ENCODE measurements at regions not wholly inside any gene's neighbourhood (a gene's known extent, or its start where the extent isn't known, plus 50 kb on each side); places are given as distances from the start of the nearest gene placed in this dataset.
"Not testable (repeated sequence)": the region's sequence is repeated elsewhere in the genome, so short reads cannot be mapped to it uniquely, and the experiment has no call there.

DNA sequence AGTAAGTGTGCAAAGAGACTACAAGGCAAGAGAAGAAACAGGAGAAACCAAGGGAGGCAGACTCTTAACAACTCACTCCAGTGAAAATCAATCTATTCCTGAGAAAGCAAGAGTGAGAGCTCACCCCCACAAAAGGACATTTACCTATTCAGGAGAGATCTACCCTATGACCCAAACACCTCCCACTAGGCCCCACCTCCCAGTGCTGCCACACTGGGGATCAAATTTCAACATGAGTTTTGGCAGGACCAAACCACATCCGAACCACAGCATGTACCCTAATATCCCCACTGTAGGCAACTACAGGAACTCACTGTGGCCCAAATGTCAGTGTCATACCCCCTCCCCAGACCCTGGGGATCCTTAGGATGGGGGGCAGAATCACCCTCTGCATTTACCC, 526.2 kb upstream of the B3GAT1 start:
- no peak for TF ChIP-seq EZH2phosphoT487 (IDR thresholded peaks at IDR 0.05; ENCODE audit: borderline replicate concordance)
- no peak for TF ChIP-seq CTCF (conservative IDR thresholded peaks at IDR 0.05; ENCODE audit: low read length)

DNA sequence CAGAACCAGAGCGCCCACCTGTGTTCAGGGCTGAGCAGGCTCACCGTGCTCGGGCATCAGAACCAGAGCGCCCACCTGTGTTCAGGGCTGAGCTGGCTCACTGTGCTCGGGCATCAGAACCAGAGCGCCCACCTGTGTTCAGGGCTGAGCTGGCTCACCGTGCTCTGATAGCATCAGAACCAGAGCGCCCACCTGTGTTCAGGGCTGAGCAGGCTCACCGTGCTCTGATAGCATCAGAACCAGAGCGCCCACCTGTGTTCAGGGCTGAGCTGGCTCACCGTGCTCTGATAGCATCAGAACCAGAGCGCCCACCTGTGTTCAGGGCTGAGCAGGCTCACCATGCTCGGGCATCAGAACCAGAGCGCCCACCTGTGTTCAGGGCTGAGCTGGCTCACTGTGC, 525.2 kb upstream of the B3GAT1 start:
- not testable (repeated sequence) for H3K79me2 ChIP-seq (ENCODE audit: insufficient read depth, low read length); H3K9me3 ChIP-seq (ENCODE audit: insufficient read depth, low read depth, low read length); H4K20me1 ChIP-seq (ENCODE audit: insufficient read depth, low read length, poor library complexity, severe bottlenecking); H3K4me3 ChIP-seq (ENCODE audit: low read length, poor library complexity, severe bottlenecking); H3F3A ChIP-seq (ENCODE audit: low read depth); H3K4me1 ChIP-seq (ENCODE audit: insufficient read depth, low read length, poor library complexity, severe bottlenecking); H3K9me2 ChIP-seq (replicated peaks; ENCODE audit: low read depth, low read length); H3K4me2 ChIP-seq (ENCODE audit: low read depth, low read length, poor library complexity, severe bottlenecking); H3K36me3 ChIP-seq (ENCODE audit: insufficient read depth, low read length); H2AFZ ChIP-seq (ENCODE audit: low read length); H3K9ac ChIP-seq (ENCODE audit: low read depth, low read length, poor library complexity, severe bottlenecking); H3K27me3 ChIP-seq (ENCODE audit: insufficient read depth, low read length, poor library complexity, severe bottlenecking)

More for the DNA sequence above, 526.2 kb upstream of the B3GAT1 start:
- Histone ChIP-seq H3K27me3 (ENCODE audit: insufficient read depth, low read length, poor library complexity, severe bottlenecking) (no peaks in the 10 kb centered on the region), H3K9ac (ENCODE audit: low read depth, low read length, poor library complexity, severe bottlenecking) (no peak overlapping the region), H3K9me3 (ENCODE audit: insufficient read depth, low read depth, low read length) (peaks cover 6% of the 10 kb centered on the region; the same call in 1 of the 2 replicates), H3K4me1 (ENCODE audit: insufficient read depth, low read length, poor library complexity, severe bottlenecking) (no peaks in the 10 kb centered on the region), H3K36me3 (ENCODE audit: insufficient read depth, low read length) (no peaks in the 10 kb centered on the region), H2AFZ (ENCODE audit: low read length) (no peak overlapping the region), H3K9me2 (replicated peaks; ENCODE audit: low read depth, low read length) (no peaks in the 10 kb centered on the region), H3K4me3 (ENCODE audit: low read length, poor library complexity, severe bottlenecking) (no peak overlapping the region), H3K79me2 (ENCODE audit: insufficient read depth, low read length) (no peaks in the 10 kb centered on the region), H3K4me2 (ENCODE audit: low read depth, low read length, poor library complexity, severe bottlenecking) (no peak overlapping the region), H4K20me1 (ENCODE audit: insufficient read depth, low read length, poor library complexity, severe bottlenecking) (no peaks in the 10 kb centered on the region), H3F3A (ENCODE audit: low read depth) (no peaks in the 10 kb centered on the region)

DNA sequence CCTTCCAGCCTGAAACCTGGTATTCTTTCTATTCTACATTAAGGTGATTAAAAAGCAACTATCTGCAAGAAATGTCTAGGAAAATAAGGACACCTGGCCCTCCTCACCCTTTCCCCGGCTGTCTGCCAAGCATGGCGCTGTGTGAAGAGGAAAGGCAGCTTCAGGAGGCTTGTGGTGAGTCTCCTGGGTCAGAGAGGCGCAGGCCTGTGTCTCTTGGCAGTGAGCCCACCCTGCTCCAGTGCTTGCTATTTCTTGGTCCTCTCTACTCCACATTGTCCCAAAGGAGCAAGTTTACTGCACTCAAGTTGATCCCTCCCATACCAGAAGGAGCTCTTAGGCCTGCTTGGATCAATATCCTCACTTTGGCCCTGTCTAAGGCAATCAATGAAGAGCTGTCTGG, 520.7 kb upstream of the B3GAT1 start:
- no peaks in the 10 kb centered on the region for H3F3A ChIP-seq (ENCODE audit: low read depth)
- H3K9ac ChIP-seq (ENCODE audit: low read depth, low read length, poor library complexity, severe bottlenecking), result no peak overlapping the region
- no peak overlapping the region for H3K4me2 ChIP-seq (ENCODE audit: low read depth, low read length, poor library complexity, severe bottlenecking)
- TF ChIP-seq EZH2phosphoT487 (IDR thresholded peaks at IDR 0.05; ENCODE audit: borderline replicate concordance) (no peak), CTCF (conservative IDR thresholded peaks at IDR 0.05; ENCODE audit: low read length) (no peak)
- H3K4me3 ChIP-seq (ENCODE audit: low read length, poor library complexity, severe bottlenecking), result no peak overlapping the region
- no peak overlapping the region for H2AFZ ChIP-seq (ENCODE audit: low read length)
- no peaks in the 10 kb centered on the region for H4K20me1 ChIP-seq (ENCODE audit: insufficient read depth, low read length, poor library complexity, severe bottlenecking)
- no peaks in the 10 kb centered on the region for H3K36me3 ChIP-seq (ENCODE audit: insufficient read depth, low read length)
- no peaks in the 10 kb centered on the region for H3K9me2 ChIP-seq (replicated peaks; ENCODE audit: low read depth, low read length)
- no peaks in the 10 kb centered on the region for H3K79me2 ChIP-seq (ENCODE audit: insufficient read depth, low read length)
- no peaks in the 10 kb centered on the region for H3K27me3 ChIP-seq (ENCODE audit: insufficient read depth, low read length, poor library complexity, severe bottlenecking)
- H3K4me1 ChIP-seq (ENCODE audit: insufficient read depth, low read length, poor library complexity, severe bottlenecking), result no peaks in the 10 kb centered on the region
- peaks cover 20% of the 10 kb centered on the region for H3K9me3 ChIP-seq (ENCODE audit: insufficient read depth, low read depth, low read length)

GRCh38 chr11:134925432-134925831, 513.4 kb upstream of the B3GAT1 start:
- Histone ChIP-seq H3K9ac (ENCODE audit: low read depth, low read length, poor library complexity, severe bottlenecking) (no peak overlapping the region), H3K4me3 (ENCODE audit: low read length, poor library complexity, severe bottlenecking) (no peak overlapping the region), H3K4me2 (ENCODE audit: low read depth, low read length, poor library complexity, severe bottlenecking) (no peak overlapping the region), H3K36me3 (ENCODE audit: insufficient read depth, low read length) (no peaks in the 10 kb centered on the region), H3K79me2 (ENCODE audit: insufficient read depth, low read length) (no peaks in the 10 kb centered on the region), H2AFZ (ENCODE audit: low read length) (no peak overlapping the region), H3K9me3 (ENCODE audit: insufficient read depth, low read depth, low read length) (peaks cover 30% of the 10 kb centered on the region), H3K27me3 (ENCODE audit: insufficient read depth, low read length, poor library complexity, severe bottlenecking) (no peaks in the 10 kb centered on the region), H3K4me1 (ENCODE audit: insufficient read depth, low read length, poor library complexity, severe bottlenecking) (no peaks in the 10 kb centered on the region), H4K20me1 (ENCODE audit: insufficient read depth, low read length, poor library complexity, severe bottlenecking) (no peaks in the 10 kb centered on the region), H3K9me2 (replicated peaks; ENCODE audit: low read depth, low read length) (no peaks in the 10 kb centered on the region), H3F3A (ENCODE audit: low read depth) (no peaks in the 10 kb centered on the region)
- no peak for TF ChIP-seq EZH2phosphoT487 (IDR thresholded peaks at IDR 0.05; ENCODE audit: borderline replicate concordance)
- no peak for TF ChIP-seq CTCF (conservative IDR thresholded peaks at IDR 0.05; ENCODE audit: low read length)

Measured in Loucy (cell line).